GM19324 (cell line): ENCODE measurements at regions not wholly inside any gene's neighbourhood (a gene's known extent, or its start where the extent isn't known, plus 50 kb on each side); places are given as distances from the start of the nearest gene placed in this dataset.

Experiments
- ATAC-seq: cut with Tn5 transposase; IDR thresholded peaks from one replicate; pipeline ENCODE4 v1.9.1; 2021; ENCODE audit warnings: mild to moderate bottlenecking, moderate library complexity; ENCODE audit not compliant: unreplicated experiment, low FRiP score

- no peak for ATAC-seq
These were observed 213.3 kb upstream of the HTR2A start for GRCh38 chr13:47110141-47110540.

- ATAC-seq, result no peak
These were observed 212.2 kb upstream of the HTR2A start for GRCh38 chr13:47109028-47109427.

- ATAC-seq, result peak; percentile 82
These were observed 203.5 kb upstream of the HTR2A start for GRCh38 chr13:47100214-47100853.

- ATAC-seq, result peak; percentile 92
These were observed 198.0 kb upstream of the HTR2A start for GRCh38 chr13:47094734-47095434.

- ATAC-seq, result no peak
These were observed 195.3 kb upstream of the HTR2A start for GRCh38 chr13:47092202-47092601.

GRCh38 chr13:47087841-47088240 lies 191.0 kb upstream of the HTR2A start:
- ATAC-seq, result no peak

GRCh38 chr13:47087241-47087640 lies 190.4 kb upstream of the HTR2A start:
- ATAC-seq, result no peak

GRCh38 chr13:47085346-47085745 lies 188.5 kb upstream of the HTR2A start:
- ATAC-seq, result no peak

- no peak for ATAC-seq
These were observed 185.0 kb upstream of the HTR2A start for GRCh38 chr13:47081850-47082249.

- no peak for ATAC-seq
These were observed 184.4 kb upstream of the HTR2A start for GRCh38 chr13:47081246-47081645.

- no peak for ATAC-seq
These were observed 183.8 kb upstream of the HTR2A start for GRCh38 chr13:47080621-47081020.

- no peak for ATAC-seq
These were observed 179.6 kb upstream of the HTR2A start for GRCh38 chr13:47076500-47076899.

GRCh38 chr13:47069133-47069532 lies 172.3 kb upstream of the HTR2A start:
- no peak for ATAC-seq

GRCh38 chr13:47067306-47067705 lies 170.5 kb upstream of the HTR2A start:
- no peak for ATAC-seq

GRCh38 chr13:47066226-47066625 lies 169.4 kb upstream of the HTR2A start:
- ATAC-seq, result no peak

GRCh38 chr13:47064381-47064780 lies 167.5 kb upstream of the HTR2A start:
- ATAC-seq, result no peak

GRCh38 chr13:47049276-47049989 lies 152.6 kb upstream of the HTR2A start:
- no peak for ATAC-seq

- ATAC-seq, result peak; percentile 79
These were observed 149.9 kb upstream of the HTR2A start for GRCh38 chr13:47046706-47047105.

- no peak for ATAC-seq
These were observed 148.0 kb upstream of the HTR2A start for GRCh38 chr13:47044842-47045241.

GRCh38 chr13:47039106-47039505 lies 142.3 kb upstream of the HTR2A start:
- ATAC-seq, result no peak

- no peak for ATAC-seq
These were observed 141.3 kb upstream of the HTR2A start for GRCh38 chr13:47038188-47038587.
